Sigmoid colon (tissue), 6 donors: ENCODE measurements at regions not wholly inside any gene's neighbourhood (a gene's known extent, or its start where the extent isn't known, plus 50 kb on each side); places are given as distances from the start of the nearest gene placed in this dataset.
"Not testable (repeated sequence)": the region's sequence is repeated elsewhere in the genome, so short reads cannot be mapped to it uniquely, and the experiment has no call there.

Source experiments
- DNase-seq: peaks from one replicate; pipeline ENCODE4 v3.0.0-alpha.2; 2019
- H3K27ac ChIP-seq, 4 donors: fragments of 200-600 bp; sonication (generic); one replicate each; pipeline ENCODE4 v1.5.1; 2016 to 2019; ENCODE audit warnings: mild to moderate bottlenecking in 1 of 4
- H3K27me3 ChIP-seq, 3 donors: fragments of 200-600 bp; sonication (generic); one replicate each; pipeline ENCODE4 v1.5.1; 2019; ENCODE audit warnings: mild to moderate bottlenecking in 1 of 3
- H3K36me3 ChIP-seq, 4 donors: fragments of 200-600 bp; sonication (generic); one replicate each; pipeline ENCODE4 v1.5.1; 2016 to 2019
- H3K4me1 ChIP-seq, 4 donors: fragments of 200-600 bp; sonication (generic); one replicate each; pipeline ENCODE4 v1.5.1; 2017 to 2019
- H3K4me3 ChIP-seq, 4 donors: fragments of 200-600 bp; sonication (generic); one replicate each; pipeline ENCODE4 v1.5.1; 2017 to 2019; ENCODE audit warnings: mild to moderate bottlenecking in 2 of 4, moderate library complexity in 1 of 4
- H3K9me3 ChIP-seq, 4 donors: fragments of 200-600 bp in 3 of 4; sonication (generic) in 3 of 4; one replicate each; pipeline versions ENCODE4 v1.5.1 to v1.6.1; 2013 to 2019
- EP300 ChIP-seq, 4 donors: sonication (generic); formaldehyde crosslinking; IDR thresholded peaks; one replicate each; pipeline ENCODE4 v1.6.1; 2017; ENCODE audit warnings: antibody characterized with exemption in 4 of 4
- POLR2A ChIP-seq, 2 donors: fragments of 450-650 bp; IDR thresholded peaks; one replicate each; pipeline ENCODE4 v1.6.1; 2016; ENCODE audit warnings: antibody characterized with exemption in 2 of 2, mild to moderate bottlenecking in 2 of 2, moderate library complexity in 2 of 2
- POLR2AphosphoS5 ChIP-seq, 4 donors: sonication (generic); formaldehyde crosslinking; IDR thresholded peaks; one replicate each; pipeline ENCODE4 v1.6.1; 2017; ENCODE audit warnings: antibody characterized with exemption in 4 of 4
- WGBS, 2 donors: extraction: QIAGEN DNeasy Blood & Tissue Kit; methylation state at CpG; one replicate each; pipeline ENCODE4 v1.1.7; 2013; 5-methylcytosine and 5-hydroxymethylcytosine counted together
- intact Hi-C: fragments of 100-400 bp; cut with DNase I; formaldehyde crosslinking; loops from one replicate; pipeline ENCODE4 v1.15.1; 2023
- TF ChIP-seq, protein P1 (sequence below), 4 experiments: fragments of 450-650 bp in 3 of 4; fragments of 200-600 bp in 1 of 4; IDR thresholded peaks; one replicate each; pipeline ENCODE4 v1.5.1; 2016 to 2019; ENCODE audit warnings: antibody characterized with exemption in 4 of 4, mild to moderate bottlenecking in 3 of 4, moderate library complexity in 2 of 4
- donor health status: healthy with polysubstance abuse.
- donor health status: healthy.

DNA sequence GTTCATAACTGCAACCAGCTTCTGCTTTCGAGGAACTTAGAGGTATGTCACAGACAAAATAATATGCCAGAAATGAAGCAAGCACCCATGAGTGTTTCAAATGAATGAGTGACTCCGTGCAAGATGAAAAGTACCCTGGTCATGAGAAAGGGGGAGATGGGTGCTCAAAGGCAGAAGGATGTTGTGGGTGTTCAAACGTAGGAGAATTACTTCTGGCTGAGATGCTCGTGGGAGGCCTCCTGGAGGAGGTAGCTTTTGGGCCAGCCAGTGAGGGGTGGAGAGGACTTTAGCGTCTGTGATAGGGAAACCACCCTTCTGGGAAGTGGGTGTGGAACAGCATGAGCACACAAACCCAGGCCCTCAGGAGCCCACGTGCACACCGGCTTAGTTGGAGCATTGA, 113.8 kb downstream of the SYF2 start:
- peaks cover 0 to 5% (median 0%) of the 10 kb centered on the region in 4 donors for H3K9me3 ChIP-seq
- H3K4me1 ChIP-seq, result no peaks in the 10 kb centered on the region
- 75 to 83% methylated on average over 7 of the region's 7 CpGs for WGBS, 2 donors
- no peaks in the 10 kb centered on the region for H3K36me3 ChIP-seq
- peaks cover 0 to 13% (median 0%) of the 10 kb centered on the region in 3 donors for H3K27me3 ChIP-seq
- DNase-seq, result no peak
- no peak overlapping the region for H3K27ac ChIP-seq
- H3K4me3 ChIP-seq, result no peak overlapping the region
- intact Hi-C loops, result no loop called here
- no peak for TF ChIP-seq POLR2AphosphoS5 (IDR thresholded peaks at IDR 0.05)
- no peak for TF ChIP-seq EP300 (IDR thresholded peaks at IDR 0.05)
- no peak for TF ChIP-seq POLR2A (IDR thresholded peaks at IDR 0.05)
- TF ChIP-seq, protein P1, sequence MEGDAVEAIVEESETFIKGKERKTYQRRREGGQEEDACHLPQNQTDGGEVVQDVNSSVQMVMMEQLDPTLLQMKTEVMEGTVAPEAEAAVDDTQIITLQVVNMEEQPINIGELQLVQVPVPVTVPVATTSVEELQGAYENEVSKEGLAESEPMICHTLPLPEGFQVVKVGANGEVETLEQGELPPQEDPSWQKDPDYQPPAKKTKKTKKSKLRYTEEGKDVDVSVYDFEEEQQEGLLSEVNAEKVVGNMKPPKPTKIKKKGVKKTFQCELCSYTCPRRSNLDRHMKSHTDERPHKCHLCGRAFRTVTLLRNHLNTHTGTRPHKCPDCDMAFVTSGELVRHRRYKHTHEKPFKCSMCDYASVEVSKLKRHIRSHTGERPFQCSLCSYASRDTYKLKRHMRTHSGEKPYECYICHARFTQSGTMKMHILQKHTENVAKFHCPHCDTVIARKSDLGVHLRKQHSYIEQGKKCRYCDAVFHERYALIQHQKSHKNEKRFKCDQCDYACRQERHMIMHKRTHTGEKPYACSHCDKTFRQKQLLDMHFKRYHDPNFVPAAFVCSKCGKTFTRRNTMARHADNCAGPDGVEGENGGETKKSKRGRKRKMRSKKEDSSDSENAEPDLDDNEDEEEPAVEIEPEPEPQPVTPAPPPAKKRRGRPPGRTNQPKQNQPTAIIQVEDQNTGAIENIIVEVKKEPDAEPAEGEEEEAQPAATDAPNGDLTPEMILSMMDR (IDR thresholded peaks at IDR 0.05), result no peak

DNA sequence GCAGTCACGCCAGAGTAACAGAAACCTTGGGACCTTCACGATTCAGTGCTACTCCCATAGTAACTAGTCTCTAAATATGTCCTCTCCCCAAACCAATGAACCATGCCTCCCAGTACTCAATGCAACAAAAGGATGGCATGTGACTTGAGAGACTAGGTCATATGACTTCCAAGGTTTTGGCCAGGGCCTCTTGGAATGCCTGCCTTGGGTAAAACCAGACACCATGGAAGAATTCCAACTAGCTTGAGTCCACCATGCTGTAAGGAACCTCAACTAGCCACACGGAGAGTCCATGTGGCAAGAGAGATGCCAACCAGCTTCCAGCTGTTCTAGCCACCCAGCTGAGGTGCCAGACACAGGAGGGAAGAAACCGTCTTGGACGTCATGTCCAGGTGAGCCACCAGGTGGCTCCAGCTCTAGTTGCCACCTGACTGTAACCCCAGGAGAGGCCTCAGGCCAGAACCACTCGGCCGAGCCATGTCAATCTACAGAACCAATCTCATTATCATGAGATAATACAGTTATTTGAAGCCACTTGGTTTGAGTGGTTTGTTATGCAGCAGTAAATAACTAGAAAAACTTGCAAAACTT, 115.0 kb downstream of the SYF2 start:
- H3K4me3 ChIP-seq, result no peak overlapping the region
- intact Hi-C loops, result no loop called here
- 55 to 76% methylated on average over 7 of the region's 7 CpGs for WGBS, 2 donors
- no peak for DNase-seq
- H3K4me1 ChIP-seq, result no peaks in the 10 kb centered on the region
- H3K9me3 ChIP-seq, result peaks cover 0 to 5% (median 0%) of the 10 kb centered on the region in 4 donors
- H3K27me3 ChIP-seq, result peaks cover 0 to 13% (median 0%) of the 10 kb centered on the region in 3 donors
- TF ChIP-seq, protein P1 (IDR thresholded peaks at IDR 0.05), result no peak
- no peak for TF ChIP-seq POLR2AphosphoS5 (IDR thresholded peaks at IDR 0.05)
- TF ChIP-seq POLR2A (IDR thresholded peaks at IDR 0.05), result no peak
- TF ChIP-seq EP300 (IDR thresholded peaks at IDR 0.05), result no peak
- no peaks in the 10 kb centered on the region for H3K36me3 ChIP-seq
- H3K27ac ChIP-seq, result no peak overlapping the region

DNA sequence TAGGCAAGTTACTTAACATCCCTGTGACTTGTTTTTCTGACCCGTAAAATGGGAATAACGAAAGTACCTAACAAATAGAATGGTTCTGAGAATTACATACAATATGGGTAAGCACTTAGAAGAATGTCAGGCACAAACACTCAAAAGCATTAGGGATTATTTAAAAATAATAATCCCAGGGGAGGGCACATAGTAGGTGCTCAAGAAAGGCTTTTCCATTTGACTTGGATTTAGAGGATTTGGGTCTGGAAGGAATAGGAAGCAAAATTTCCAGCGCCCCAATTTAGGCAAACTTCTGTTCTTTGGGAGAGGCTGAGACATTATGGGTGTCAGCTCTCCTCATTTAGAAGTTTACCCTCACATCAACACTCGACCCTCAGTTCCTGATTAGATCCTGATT, 115.5 kb downstream of the SYF2 start:
- TF ChIP-seq EP300 (IDR thresholded peaks at IDR 0.05) (no peak), POLR2AphosphoS5 (IDR thresholded peaks at IDR 0.05) (no peak), POLR2A (IDR thresholded peaks at IDR 0.05) (no peak)
- TF ChIP-seq, protein P1 (IDR thresholded peaks at IDR 0.05), result no peak
- Histone ChIP-seq H3K4me3 (no peak overlapping the region), H3K27me3 (peaks cover 0 to 13% (median 0%) of the 10 kb centered on the region in 3 donors), H3K27ac (no peak overlapping the region), H3K4me1 (no peaks in the 10 kb centered on the region), H3K9me3 (peaks cover 0 to 5% (median 0%) of the 10 kb centered on the region in 4 donors), H3K36me3 (no peaks in the 10 kb centered on the region)
- intact Hi-C loops, result no loop called here
- DNase-seq, result no peak
- 92 to 94% methylated on average over 4 of the region's 4 CpGs for WGBS, 2 donors

DNA sequence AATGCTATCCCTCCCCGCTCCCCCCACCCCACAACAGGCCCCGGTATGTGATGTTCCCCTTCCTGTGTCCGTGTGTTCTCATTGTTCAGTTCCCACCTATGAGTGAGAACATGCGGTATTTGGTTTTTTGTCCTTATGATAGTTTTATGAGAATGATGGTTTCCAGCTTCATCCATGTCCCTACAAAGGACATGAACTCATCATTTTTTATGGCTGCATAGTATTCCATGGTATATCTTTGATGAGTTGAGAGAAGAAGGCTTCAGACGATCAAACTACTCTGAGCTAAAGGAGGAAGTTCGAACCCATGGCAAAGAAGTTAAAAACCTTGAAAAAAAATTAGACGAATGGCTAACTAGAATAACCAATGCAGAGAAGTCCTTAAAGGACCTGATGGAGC, 116.2 kb downstream of the SYF2 start:
- intact Hi-C loops, result not testable (repeated sequence)
- WGBS, 2 donors, result 91 to 96% methylated on average over 6 of the region's 7 CpGs

DNA sequence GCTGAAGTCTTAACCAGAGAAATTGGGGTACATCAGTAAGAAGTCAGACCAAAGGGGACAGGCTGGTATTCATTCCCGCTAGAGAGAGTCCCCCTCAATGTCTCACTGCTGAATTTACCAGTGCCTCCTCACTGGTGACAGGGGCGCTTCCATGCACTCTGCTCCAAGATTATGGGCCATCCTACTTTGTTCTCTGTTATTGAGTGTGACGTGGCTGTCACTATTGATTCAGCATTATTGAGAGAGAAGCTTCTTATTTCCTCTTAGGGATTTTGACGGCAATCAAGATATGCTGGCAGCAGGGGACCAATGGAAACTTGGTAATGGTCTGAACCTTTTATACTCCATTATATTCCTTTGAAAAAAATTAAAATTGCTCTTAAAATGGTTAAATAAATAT, 118.6 kb downstream of the SYF2 start:
- Histone ChIP-seq H3K27me3 (peaks cover 0 to 5% (median 0%) of the 10 kb centered on the region in 3 donors), H3K27ac (no peak overlapping the region), H3K9me3 (peaks cover 0 to 8% (median 4%) of the 10 kb centered on the region in 4 donors), H3K36me3 (no peaks in the 10 kb centered on the region), H3K4me1 (no peaks in the 10 kb centered on the region), H3K4me3 (no peak overlapping the region)
- no peak for DNase-seq
- intact Hi-C loops, result no loop called here
- 84 to 88% methylated on average over 4 of the region's 4 CpGs for WGBS, 2 donors
- TF ChIP-seq EP300 (IDR thresholded peaks at IDR 0.05), result no peak
- TF ChIP-seq, protein P1 (IDR thresholded peaks at IDR 0.05), result no peak
- no peak for TF ChIP-seq POLR2A (IDR thresholded peaks at IDR 0.05)
- TF ChIP-seq POLR2AphosphoS5 (IDR thresholded peaks at IDR 0.05), result no peak

More for the DNA sequence above, 116.2 kb downstream of the SYF2 start:
- not testable (repeated sequence) for H3K9me3 ChIP-seq, H3K36me3 ChIP-seq, H3K4me3 ChIP-seq, DNase-seq, H3K27me3 ChIP-seq, H3K27ac ChIP-seq, H3K4me1 ChIP-seq
